GM18907 (cell line): ENCODE measurements at regions not wholly inside any gene's neighbourhood (a gene's known extent, or its start where the extent isn't known, plus 50 kb on each side); places are given as distances from the start of the nearest gene placed in this dataset.

Experiments
- ATAC-seq: cut with Tn5 transposase; IDR thresholded peaks from one replicate; pipeline ENCODE4 v1.9.1; 2021; ENCODE audit warnings: mild to moderate bottlenecking, moderate library complexity; ENCODE audit not compliant: unreplicated experiment

DNA sequence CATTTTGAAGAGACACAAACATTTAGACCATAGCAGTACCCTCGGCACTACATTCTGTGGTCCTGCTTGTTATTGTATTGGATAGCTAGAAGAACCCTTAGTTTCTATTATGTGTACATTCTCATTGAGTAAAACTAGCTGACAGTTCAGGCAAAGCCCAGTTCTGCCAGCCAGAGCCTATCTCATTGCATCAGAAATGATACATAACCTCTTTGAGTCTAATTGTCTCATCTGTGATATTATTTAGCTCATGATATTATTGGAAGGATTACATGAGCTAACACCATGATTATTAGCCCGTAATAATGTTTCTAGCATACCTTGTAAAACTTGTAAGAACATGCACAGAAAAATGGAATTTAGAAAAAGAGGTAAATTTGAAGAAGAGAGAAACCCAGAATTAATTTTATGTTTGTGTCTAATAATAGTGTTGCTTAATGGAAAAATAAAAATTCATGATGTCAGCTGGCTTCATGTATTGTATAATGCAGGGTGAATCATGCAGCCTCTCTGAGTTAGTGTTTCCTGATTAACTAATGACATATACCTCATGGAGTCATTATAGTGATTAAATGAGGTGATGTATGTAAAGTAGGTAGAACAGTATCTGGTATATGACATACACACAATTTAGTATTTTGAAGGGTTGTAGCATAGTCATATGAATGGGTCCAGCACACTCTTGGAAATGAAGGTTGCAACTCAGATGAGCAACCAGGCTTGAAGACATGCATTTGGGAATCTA is 339.4 kb upstream of the GRM7 start:
- ATAC-seq, result no peak

DNA sequence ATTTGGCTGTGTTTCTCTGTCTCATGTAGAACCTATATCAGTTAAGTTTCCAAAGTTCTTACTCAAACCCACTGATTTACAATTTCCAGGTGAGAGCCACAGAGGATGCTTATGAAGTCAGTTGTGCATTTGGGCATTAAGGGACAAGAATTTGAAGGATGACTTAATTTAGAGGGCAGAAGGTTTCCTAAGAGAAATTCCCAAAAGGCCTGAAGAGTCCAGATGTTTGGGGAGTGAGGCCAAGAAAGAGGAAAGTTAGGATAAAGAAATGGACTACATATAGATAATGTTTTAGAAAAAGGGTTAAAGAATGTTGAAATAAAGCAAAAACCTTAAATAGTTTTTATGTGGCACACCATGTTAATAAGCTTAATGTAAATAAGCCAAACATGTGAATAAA is 338.7 kb upstream of the GRM7 start:
- no peak for ATAC-seq

DNA sequence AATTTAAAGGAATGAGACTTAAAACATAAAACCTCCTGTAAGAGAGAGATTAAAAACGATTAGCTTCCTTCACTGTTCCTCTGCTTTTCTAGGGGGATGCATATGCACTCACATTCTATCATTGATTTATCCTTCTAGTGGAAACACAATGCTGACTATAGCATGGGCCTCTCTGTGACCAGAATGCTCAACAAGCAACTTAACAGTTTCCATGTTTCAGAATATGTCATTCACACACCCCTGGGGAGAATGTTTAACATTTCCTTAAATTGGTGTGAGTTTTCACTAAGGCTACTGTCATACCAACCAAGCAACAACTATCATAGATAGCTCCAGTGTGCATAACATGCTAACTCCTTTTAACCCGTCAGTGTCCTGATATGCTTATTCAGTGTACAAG is 337.9 kb upstream of the GRM7 start:
- ATAC-seq, result no peak

DNA sequence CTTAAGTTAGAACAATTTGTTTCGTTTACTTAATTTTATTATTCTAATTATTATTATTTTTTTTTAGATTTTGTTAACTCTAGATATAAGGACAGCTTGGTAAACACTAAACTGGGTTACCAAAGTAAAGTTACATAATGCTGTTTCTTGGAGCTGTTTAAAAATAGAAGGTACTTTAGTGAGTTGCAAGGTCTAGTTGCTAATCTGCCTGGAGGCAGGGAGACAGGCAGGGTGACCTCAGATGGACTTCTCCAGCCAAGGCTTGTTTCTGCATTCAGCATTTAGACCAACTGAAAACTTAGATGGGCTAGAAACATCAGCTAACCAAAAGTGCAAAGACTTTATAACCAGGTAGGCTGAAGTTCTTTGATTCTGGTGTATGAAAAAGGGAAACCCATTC is 336.4 kb upstream of the GRM7 start:
- no peak for ATAC-seq

DNA sequence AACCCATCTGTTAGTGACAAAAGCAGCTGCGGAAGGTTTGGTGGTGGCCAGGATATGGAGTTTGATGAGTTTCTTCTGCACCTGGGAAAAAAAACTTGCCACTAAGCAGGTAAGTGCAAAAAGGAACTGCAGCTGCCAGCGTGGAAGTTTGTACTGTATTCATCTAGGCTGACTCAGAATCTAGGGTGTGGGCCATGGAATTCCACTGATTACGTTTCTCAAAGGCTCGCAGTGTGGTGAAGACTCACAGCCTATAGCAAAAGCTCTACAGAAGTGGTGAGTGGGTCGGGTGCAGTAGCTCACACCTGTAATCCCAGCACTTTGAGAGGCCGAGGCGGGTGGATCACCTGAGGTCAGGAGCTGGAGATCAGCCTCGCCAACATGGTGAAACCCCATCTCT is 334.6 kb upstream of the GRM7 start:
- ATAC-seq, result no peak

DNA sequence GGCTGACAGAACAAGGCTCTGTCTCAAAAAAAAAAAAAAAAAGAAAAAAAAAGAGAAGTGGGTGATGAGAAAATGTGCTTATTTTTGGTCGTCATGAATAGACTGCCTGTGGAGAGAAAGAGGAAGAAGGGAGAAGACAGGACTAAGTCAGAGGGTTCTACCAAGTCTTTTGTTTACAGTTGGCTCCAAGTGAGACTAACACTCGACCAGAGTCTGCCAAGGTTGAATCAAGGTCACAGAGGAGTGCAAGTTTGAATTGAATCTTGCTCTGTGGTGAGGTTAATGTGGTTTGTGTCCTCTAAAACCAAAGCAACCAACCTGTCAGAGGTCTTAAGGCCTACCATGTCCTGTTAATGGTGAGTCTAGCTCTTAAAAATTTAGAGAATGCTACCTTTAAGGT is 334.1 kb upstream of the GRM7 start:
- ATAC-seq, result no peak

DNA sequence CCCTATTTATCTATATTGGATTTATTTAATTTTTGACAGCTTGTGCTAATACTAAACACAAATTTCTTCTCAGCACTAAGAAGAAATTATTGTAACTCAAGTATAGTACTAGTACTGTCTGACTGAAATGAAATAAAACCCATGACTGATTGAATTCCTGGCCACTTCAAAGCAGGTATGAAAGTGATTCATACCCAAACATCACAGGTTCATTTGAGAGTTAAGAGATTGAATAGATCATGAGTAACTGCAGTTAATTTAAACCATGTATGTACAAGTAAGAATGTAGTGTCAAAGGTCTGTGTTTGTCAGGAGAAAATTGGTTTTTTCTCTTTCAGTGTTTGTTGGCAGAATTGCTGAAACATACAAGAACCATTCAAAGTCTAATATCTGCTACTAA is 332.0 kb upstream of the GRM7 start:
- no peak for ATAC-seq

DNA sequence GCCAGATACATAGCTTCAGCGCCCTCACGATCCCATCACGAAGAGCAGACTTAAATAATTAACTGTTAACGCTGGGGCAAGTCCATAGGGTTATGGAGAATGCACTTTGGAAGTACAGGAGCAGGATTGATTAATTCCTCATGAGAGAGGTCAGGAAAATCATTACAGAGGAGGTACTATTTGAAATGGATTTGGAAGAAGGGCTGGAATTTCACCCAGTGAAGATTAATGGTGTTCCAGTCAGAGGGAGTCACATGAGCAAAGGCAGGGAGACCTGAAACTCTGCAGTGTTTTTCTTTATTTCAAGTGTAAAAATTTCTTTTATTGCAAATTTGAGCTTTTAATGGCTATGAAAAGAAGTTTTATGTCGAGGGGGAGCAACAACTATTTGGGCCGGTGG is 329.8 kb upstream of the GRM7 start:
- no peak for ATAC-seq

DNA sequence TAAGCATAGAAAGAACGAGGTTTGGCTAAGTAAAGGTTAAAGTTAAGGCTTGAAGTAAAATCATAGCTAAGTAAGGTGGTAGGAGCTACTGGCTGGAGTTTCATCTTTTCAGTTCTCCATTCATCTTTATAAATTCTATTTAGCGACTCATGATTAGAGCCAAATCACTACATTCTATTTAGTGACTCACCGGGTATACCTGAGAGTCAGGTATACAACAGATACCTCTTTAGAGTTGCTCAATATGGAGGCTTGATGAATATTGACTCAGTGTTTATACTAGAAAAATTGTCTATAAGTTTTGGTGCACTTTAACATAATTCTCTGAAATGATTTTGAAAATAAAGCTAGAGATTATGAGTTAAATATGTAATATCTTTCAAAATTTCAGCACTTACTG is 328.8 kb upstream of the GRM7 start:
- ATAC-seq, result no peak

DNA sequence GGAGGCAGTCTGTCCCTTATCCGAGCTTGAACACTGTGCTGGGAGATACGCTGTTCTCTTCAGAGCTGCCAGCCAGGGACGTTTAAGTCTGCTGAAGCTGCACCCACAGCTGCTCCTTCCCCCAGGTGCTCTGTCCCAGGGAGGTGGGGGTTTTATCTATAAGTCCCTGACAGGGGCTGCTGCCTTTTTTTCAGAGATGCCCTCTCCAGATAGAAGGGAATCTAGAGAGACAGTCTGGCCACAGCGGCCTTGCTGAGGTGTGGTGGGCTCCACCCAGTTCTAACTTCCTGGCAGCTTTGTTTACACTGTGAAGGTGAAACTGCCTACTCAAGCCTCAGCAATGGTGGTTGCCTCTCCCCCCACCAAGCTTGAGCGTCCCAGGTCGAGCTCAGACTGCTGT is 319.9 kb upstream of the GRM7 start:
- ATAC-seq, result no peak

DNA sequence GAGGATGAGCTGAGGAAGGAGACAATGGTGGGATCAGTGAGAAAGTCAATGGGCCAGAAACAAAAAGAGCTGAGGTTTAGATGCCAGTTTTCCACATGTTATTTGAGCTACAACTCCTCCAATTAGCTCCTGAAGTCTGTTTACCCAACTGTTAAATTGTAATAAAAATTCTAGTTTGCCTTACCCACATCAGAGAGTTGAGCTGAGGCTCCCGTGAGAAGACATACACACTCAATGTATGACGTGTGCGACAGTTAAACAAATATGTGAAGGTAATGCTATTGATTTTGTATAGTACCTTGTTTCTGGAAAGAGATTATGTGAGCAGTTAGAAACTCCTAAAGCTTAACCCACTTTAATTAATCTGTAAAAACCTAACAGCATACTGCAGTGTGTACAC is 318.1 kb upstream of the GRM7 start:
- no peak for ATAC-seq

DNA sequence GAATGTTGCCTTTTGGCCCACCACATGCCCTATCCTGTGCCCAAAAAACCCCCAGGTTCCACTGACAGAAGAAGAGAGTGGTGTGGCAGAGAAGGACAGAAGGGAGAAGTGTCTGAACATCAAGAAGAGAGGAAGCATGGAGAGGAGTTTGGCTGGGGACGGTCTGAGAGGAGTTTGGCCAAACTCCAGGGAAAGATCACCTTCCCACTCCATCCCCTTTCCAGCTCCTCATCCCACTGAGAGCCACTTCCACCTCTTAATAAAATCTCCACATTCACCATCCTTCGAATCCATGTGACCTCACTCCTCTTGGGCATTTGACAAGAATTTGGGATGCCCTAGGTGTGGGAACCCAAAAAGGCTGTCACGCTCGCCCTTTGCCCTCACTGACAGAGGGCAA is 311.6 kb upstream of the GRM7 start:
- no peak for ATAC-seq

DNA sequence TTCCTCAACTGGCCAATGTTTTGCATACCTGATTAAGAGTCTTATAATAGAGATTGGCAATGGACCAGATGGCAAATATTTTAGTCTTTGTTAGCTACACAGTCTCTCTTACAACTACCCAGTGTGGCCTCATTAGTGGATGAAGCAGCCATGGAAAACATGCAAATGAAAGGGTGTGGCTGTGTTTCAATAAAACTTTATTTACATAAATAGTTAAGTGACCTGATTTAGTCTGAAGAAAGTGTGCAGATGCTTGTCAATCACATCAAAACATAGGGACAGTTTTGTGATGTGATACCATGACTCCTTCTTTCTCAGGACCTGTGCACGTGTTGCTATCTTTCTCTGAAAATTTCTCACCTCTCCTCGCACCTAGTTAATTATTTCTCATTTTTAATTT is 309.8 kb upstream of the GRM7 start:
- no peak for ATAC-seq

DNA sequence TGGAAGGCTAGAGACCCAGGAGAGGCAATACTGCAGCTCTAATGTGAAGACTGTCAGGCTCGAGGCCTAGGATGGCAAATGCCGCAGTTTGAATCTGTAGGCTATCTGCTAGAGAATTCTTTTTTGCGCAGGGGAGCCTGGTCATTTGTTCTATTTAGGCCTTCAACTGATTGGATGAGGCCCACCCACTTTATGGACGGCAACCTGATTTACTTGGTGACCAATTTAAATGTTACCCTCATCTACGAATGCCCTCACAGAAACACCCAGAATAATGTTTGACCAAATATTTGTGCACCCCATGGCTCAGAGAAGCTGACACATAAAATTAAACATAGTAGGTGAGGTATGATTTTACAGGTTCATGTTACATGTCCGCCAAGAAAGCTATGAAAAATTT is 300.7 kb upstream of the GRM7 start:
- no peak for ATAC-seq

DNA sequence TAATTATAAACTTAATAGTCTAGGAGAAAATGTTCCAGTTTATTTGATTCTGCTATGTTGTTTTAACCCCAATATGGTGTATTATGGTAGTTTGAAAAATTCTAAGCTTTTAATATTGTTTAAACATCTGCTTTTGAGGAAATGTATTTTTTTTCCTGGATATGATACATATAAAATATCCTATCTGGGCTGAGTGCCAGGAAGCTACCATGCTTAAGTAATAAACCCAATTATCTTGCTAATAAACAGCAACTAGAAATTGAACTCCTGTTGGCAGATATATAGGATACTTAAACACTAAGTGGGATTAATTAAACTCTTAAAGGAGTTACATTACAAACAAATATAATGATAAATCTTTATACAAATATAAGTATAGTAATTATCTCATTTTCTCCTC is 293.7 kb upstream of the GRM7 start:
- ATAC-seq, result no peak

DNA sequence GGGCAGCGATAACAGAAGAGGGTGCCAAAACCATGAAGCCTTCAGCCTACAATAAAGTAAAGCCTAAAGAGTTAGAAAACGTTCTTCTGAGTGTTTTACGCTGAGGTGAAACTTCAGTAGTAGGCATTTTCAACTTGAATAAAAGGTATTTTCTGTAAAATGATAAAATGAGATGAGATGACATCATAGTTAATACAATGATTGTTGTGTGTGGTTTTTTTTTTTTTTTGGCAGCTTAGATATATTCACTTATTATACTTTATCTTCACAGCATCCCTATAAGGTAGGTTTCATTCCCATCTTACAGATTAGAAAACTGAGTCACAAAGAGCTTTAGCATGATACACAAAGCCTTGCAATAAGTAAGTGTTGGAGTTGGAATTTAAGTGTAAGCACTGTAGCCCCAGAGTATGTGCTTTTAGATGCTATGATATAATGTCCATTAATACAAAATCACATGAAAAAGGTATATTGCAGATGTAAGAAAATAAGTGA is 291.9 kb upstream of the GRM7 start:
- ATAC-seq, result no peak

DNA sequence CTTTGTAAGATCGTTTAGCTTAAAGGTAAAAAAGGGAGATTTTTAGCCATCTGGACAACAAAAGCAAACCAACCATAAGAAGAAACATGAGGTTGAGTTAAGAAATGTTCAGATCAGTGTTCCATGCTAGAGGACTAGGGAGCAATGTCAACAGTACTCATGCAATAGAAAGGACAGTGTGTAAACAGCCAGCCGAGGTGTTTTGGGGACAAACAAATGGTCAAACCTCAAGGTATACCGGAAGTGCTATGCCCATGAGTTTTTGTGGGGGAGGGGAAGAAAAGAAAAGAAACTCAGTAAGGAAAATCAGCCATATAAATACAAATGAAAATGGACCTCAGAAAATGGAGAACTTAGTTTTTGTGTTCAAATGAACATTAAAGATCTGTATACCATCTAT is 289.5 kb upstream of the GRM7 start:
- ATAC-seq, result no peak

DNA sequence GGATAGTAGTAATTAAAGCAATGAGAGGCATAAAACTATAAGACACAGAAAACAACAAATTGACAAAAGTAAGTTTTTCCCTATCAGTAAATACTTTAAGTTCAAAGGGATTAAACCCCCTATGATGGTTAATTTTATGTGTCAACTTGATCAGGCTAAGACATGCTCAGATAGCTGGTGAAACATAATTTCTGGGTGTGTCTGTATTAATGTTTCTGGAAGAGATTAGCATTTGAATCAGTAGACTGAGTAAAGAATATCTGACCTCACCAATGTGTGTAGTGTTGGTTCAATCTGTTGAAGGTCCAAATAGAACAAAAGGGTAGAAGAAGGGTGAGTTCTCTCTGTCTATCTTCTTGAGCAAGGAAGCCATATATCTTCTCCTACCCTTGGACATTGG is 283.3 kb upstream of the GRM7 start:
- ATAC-seq, result no peak

DNA sequence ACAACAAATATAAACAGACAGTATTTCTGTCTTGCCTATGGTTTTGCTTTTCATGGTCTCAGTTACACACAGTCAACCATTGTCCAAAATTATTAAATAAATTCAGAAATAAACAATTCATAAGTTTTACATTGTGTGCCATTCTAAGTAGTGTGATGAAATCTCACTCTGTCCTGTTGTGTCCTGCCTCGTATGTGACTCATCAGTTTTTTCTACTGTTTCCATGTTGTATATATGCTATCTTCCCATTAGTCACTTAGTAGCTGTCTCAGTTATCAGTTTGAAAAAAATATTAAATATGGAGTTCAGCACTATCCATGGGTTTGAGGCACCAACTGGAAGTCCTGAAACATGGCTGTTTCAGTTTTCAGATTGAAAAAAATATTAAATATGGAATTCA is 282.4 kb upstream of the GRM7 start:
- no peak for ATAC-seq

DNA sequence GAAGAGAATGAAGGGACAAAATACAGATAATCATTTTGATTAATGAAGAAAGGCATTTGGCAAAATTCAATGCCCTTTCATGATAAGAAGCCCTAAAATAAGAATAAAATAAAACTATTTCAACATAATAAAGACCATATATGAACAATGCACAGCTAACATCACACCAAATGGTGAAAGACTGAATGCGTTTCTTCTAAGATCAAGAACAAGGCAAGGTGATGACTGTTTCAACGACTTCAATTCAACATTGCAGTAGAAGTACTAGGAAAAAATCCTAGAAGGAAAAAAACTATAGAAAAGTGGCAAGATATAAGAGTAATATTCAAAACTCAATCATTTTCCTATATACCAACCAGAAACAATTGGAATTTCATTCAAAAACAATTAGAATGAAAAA is 280.1 kb upstream of the GRM7 start:
- ATAC-seq, result no peak

DNA sequence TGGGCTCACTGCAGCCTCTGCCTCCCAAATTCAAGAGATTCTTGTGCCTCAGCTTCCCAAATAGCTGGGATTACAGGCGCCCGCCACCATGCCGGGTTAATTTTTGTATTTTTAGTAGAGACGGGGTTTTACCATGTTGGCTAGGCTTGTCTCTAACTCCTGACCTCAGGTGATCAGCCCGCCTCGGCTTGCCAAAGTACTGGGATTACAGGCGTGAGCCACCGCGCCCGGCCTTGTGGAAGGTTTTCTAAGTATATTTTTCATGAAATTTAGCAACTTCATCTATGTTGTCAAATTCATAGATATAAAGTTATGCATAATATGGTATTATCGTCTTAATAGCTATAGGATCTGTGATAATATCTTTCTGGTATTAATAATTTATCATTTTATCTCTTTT is 275.6 kb upstream of the GRM7 start:
- ATAC-seq, result no peak

DNA sequence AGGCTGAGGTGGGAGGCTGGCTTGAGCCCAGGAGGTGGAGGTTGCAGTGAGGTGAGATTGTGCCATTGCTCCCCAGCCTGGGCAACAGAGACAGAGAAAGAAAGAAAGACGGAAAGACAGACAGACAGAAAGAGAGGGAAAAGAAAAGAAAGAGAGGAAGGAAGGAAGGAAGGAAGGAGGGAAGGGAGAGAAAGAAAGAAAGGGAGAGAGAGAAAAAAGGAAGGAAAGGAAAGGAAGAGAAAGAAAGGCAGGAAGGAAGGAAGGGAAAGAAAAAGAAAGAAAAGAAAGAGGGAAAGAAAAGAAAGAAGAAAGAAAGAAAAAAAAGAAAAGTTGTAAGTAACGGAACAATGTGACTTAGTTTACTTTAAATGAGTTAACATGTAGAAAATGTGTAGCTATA is 260.7 kb upstream of the GRM7 start:
- no peak for ATAC-seq

DNA sequence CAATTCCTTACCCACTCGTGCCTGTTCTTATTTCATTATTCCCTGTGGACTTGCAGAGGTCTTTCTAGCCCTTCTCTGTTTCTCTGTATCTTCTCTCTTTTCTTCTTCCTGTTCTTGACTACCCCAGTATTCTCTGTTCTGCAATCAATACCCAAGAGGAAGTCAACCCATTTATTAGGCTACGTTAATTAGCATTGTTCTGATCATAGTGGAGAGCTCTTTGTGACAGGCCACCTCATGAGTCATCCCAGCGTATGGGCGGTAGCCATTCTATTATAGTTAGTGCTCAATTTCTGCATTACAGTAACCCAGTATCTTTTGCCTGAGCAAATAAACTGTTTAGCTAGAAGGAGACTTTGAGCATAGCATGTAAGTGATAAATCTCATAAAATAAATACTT is 259.5 kb upstream of the GRM7 start:
- ATAC-seq, result no peak
